Peyer's patch (tissue), 4 donors: ENCODE measurements at regions not wholly inside any gene's neighbourhood (a gene's known extent, or its start where the extent isn't known, plus 50 kb on each side); places are given as distances from the start of the nearest gene placed in this dataset.

ENCODE experiments used
- DNase-seq, 3 donors: peaks; one replicate each; pipeline ENCODE4 v3.0.0-alpha.2; 2017 to 2019
- H3K27ac ChIP-seq, 4 donors: fragments of 200-600 bp; sonication (generic); one replicate each; pipeline ENCODE4 v1.5.1; 2016 to 2019
- H3K27me3 ChIP-seq, 2 donors: fragments of 200-600 bp; sonication (generic); one replicate each; pipeline ENCODE4 v1.5.1; 2019
- H3K36me3 ChIP-seq, 3 donors: fragments of 200-600 bp; sonication (generic); one replicate each; pipeline ENCODE4 v1.5.1; 2016 to 2019
- H3K4me1 ChIP-seq, 4 donors: fragments of 200-600 bp; sonication (generic); one replicate each; pipeline ENCODE4 v1.5.1; 2016 to 2019
- H3K4me3 ChIP-seq, 4 donors: fragments of 200-600 bp; sonication (generic); 1 replicate in 3 of 4; 2 replicates in 1 of 4; pipeline ENCODE4 v1.5.1; 2016 to 2019; ENCODE audit warnings: mild to moderate bottlenecking in 1 of 4
- H3K9me3 ChIP-seq, 4 donors: fragments of 200-600 bp; sonication (generic); one replicate each; pipeline ENCODE4 v1.5.1; 2016 to 2019; ENCODE audit warnings: mild to moderate bottlenecking in 1 of 4
- POLR2A ChIP-seq, 2 donors: fragments of 450-650 bp; IDR thresholded peaks; one replicate each; pipeline ENCODE4 v1.5.1; 2017; ENCODE audit warnings: antibody characterized with exemption in 2 of 2, mild to moderate bottlenecking in 2 of 2, moderate library complexity in 2 of 2
- TF ChIP-seq, protein P1 (sequence below), 6 experiments: fragments of 450-650 bp in 4 of 6; fragments of 200-600 bp in 2 of 6; sonication (generic) in 1 of 6; IDR thresholded peaks; one replicate each; pipeline ENCODE4 v1.5.1; 2017 to 2019; ENCODE audit warnings: antibody characterized with exemption in 6 of 6, mild to moderate bottlenecking in 3 of 6, moderate library complexity in 1 of 6

DNA sequence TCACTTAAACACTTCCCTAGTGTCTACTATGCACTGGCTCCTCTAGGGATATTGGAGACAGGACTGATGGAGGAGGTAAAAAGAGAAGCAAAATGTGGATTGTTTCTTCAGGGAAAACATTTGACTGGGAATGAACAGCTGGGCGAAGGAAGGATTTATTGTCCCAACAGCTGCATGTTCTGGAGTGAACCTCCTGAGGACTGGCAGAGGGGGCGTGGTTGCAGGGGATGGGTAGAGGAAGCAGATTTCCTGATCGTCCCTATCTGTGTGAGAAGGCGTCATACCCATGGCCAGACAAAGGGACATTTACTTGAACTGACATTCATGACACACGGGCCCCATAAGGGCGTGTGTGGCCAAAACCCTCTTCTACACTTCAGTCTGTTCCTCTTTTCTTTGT lies 321.5 kb downstream of the MAP2K4 start:
- Histone ChIP-seq H3K27me3 (no peaks in the 10 kb centered on the region), H3K36me3 (no peaks in the 10 kb centered on the region), H3K4me3 (no peak overlapping the region), H3K9me3 (no peaks in the 10 kb centered on the region), H3K27ac (no peak overlapping the region), H3K4me1 (no peaks in the 10 kb centered on the region)
- TF ChIP-seq, protein P1, sequence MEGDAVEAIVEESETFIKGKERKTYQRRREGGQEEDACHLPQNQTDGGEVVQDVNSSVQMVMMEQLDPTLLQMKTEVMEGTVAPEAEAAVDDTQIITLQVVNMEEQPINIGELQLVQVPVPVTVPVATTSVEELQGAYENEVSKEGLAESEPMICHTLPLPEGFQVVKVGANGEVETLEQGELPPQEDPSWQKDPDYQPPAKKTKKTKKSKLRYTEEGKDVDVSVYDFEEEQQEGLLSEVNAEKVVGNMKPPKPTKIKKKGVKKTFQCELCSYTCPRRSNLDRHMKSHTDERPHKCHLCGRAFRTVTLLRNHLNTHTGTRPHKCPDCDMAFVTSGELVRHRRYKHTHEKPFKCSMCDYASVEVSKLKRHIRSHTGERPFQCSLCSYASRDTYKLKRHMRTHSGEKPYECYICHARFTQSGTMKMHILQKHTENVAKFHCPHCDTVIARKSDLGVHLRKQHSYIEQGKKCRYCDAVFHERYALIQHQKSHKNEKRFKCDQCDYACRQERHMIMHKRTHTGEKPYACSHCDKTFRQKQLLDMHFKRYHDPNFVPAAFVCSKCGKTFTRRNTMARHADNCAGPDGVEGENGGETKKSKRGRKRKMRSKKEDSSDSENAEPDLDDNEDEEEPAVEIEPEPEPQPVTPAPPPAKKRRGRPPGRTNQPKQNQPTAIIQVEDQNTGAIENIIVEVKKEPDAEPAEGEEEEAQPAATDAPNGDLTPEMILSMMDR (IDR thresholded peaks at IDR 0.05) = no peak
- TF ChIP-seq POLR2A (IDR thresholded peaks at IDR 0.05) = no peak
- no peak for DNase-seq

DNA sequence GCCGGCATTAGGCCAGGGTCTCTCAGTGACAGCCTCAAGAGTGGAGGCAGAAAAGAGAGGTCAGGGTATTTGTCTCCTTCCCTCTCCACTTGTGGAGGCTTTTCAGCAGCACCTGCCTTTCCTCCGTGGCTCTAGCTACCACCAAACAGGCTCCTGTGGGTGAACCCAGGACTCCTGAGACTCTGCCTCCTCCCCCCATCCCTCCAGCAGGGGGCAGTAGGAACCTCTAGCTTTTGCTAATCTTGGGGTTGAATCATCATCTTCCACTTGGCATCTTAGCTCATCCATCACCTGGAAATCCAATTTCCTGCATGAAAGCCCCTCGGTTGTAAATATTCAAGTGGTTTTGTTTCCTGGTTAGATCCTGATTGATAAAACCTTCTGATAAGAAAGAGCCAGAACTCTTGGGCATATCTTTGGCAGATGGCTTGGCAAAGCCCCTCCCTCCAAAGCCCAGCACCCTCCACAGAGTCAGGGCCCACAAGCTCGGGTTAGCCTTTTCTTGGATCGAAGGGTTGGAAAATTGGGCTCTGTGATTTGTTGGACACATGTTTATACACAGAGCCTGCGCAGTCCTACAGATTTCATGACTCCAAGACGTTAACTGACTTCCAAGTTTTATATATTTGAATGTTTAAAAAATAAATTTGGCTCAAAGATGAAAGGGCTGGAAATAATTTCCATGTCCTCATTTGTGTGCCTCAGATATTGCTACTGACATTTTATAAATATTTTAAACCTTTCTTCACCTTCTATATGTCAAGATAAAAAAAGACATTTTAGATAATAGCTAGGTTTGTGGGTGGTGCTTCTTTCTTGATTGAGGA lies 322.1 kb downstream of the MAP2K4 start:
- H3K27ac ChIP-seq = no peak overlapping the region
- H3K36me3 ChIP-seq = no peaks in the 10 kb centered on the region
- DNase-seq = no peak
- H3K4me1 ChIP-seq = no peaks in the 10 kb centered on the region
- H3K4me3 ChIP-seq = no peak overlapping the region
- H3K9me3 ChIP-seq = no peaks in the 10 kb centered on the region
- no peaks in the 10 kb centered on the region for H3K27me3 ChIP-seq
- TF ChIP-seq, protein P1 (IDR thresholded peaks at IDR 0.05) = peak in 2 of 6 experiments; percentile 16 to 20
- TF ChIP-seq POLR2A (IDR thresholded peaks at IDR 0.05) = no peak

GRCh38 chr17:12348476-12348875 lies 317.2 kb upstream of the MYOCD start:
- Histone ChIP-seq H3K27me3 (no peaks in the 10 kb centered on the region), H3K27ac (no peak overlapping the region), H3K4me3 (no peak overlapping the region), H3K36me3 (no peaks in the 10 kb centered on the region), H3K4me1 (no peaks in the 10 kb centered on the region), H3K9me3 (no peaks in the 10 kb centered on the region)
- no peak for DNase-seq
- no peak for TF ChIP-seq POLR2A (IDR thresholded peaks at IDR 0.05)
- TF ChIP-seq, protein P1 (IDR thresholded peaks at IDR 0.05) = no peak

- H3K36me3 ChIP-seq = no peaks in the 10 kb centered on the region
- no peaks in the 10 kb centered on the region for H3K9me3 ChIP-seq
These were observed 316.4 kb upstream of the MYOCD start for GRCh38 chr17:12349297-12349696.

DNA sequence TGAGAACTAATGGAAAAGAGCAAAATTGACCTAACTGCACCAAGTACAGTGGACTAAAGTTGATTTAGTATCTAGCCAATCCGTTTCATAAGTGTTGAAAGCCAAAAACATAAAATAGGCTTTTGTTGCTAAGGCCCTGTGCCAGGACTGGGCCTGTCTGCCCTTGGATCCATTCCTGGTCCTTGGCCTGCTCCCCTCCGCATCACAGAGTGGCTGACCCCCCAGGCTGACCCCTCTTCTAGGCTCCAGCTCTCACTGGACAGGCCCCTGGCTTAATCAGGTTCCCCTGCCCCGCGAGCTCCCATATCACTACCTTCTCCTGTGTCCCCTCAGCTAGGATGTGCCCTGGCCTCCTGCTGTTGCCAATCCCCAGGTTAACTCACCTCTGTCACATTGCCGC lies 313.6 kb upstream of the MYOCD start:
- H3K36me3 ChIP-seq = no peaks in the 10 kb centered on the region
- no peak overlapping the region for H3K27ac ChIP-seq
- H3K4me3 ChIP-seq = no peak overlapping the region
- no peaks in the 10 kb centered on the region for H3K27me3 ChIP-seq
- DNase-seq = no peak
- H3K9me3 ChIP-seq = no peaks in the 10 kb centered on the region
- H3K4me1 ChIP-seq = no peaks in the 10 kb centered on the region
- TF ChIP-seq, protein P1 (IDR thresholded peaks at IDR 0.05) = no peak
- no peak for TF ChIP-seq POLR2A (IDR thresholded peaks at IDR 0.05)

More at GRCh38 chr17:12349297-12349696, 316.4 kb upstream of the MYOCD start:
- H3K27ac ChIP-seq = no peak overlapping the region
- no peaks in the 10 kb centered on the region for H3K4me1 ChIP-seq
- H3K4me3 ChIP-seq = no peak overlapping the region
- no peak for DNase-seq
- TF ChIP-seq POLR2A (IDR thresholded peaks at IDR 0.05) = no peak
- TF ChIP-seq, protein P1 (IDR thresholded peaks at IDR 0.05) = no peak
- H3K27me3 ChIP-seq = no peaks in the 10 kb centered on the region
